Calu3 (cell line): ENCODE measurements at regions not wholly inside any gene's neighbourhood (a gene's known extent, or its start where the extent isn't known, plus 50 kb on each side); places are given as distances from the start of the nearest gene placed in this dataset.

Source experiments
- BruUV-seq: library from RNA; stranded (reverse); fragments of 400-500 nt; replicated peaks from 2 replicates; lab custom pipeline; 2021; lab: Mats Ljungman, UMichigan
- CTCF ChIA-PET: fragments of 300-600 bp; sonication (Branson Sonifier 250); formaldehyde crosslinking; loops from one replicate; lab custom pipeline; 2022; ENCODE audit warnings: antibody characterized with exemption; lab: Charles Lee
- DNase-seq: peaks from one replicate; pipeline ENCODE4 v3.0.0; 2022
- H3K27ac Mint-ChIP-seq: one replicate; pipeline ENCODE4 v1.8.0; 2022; ENCODE audit warnings: mixed read lengths; ENCODE audit not compliant: unreplicated experiment
- H3K27me3 Mint-ChIP-seq: one replicate; pipeline ENCODE4 v1.8.0; 2022; ENCODE audit warnings: mixed read lengths; ENCODE audit not compliant: unreplicated experiment
- H3K36me3 Mint-ChIP-seq: one replicate; pipeline ENCODE4 v1.8.0; 2022; ENCODE audit warnings: mild to moderate bottlenecking, moderate library complexity, mixed read lengths; ENCODE audit not compliant: insufficient read depth, unreplicated experiment
- H3K4me1 Mint-ChIP-seq: one replicate; pipeline ENCODE4 v1.8.0; 2022; ENCODE audit warnings: mild to moderate bottlenecking, low read depth, mixed read lengths; ENCODE audit not compliant: unreplicated experiment
- H3K4me3 Mint-ChIP-seq: one replicate; pipeline ENCODE4 v1.8.0; 2022; ENCODE audit warnings: mild to moderate bottlenecking, low read depth, moderate library complexity, mixed read lengths; ENCODE audit not compliant: unreplicated experiment
- H3K9me3 Mint-ChIP-seq: one replicate; pipeline ENCODE4 v1.8.0; 2022; ENCODE audit warnings: low read depth, mixed read lengths; ENCODE audit not compliant: unreplicated experiment
- intact Hi-C: fragments of 100-400 bp; cut with micrococcal nuclease; formaldehyde crosslinking; loops from one replicate; pipeline ENCODE4 v1.10.0; 2022; ENCODE audit not compliant: unreplicated experiment
- TF ChIP-seq, protein P1 (sequence below): fragments of 200-600 bp; IDR thresholded peaks from one replicate; pipeline ENCODE4 v1.8.0; 2022; ENCODE audit warnings: antibody characterized with exemption; ENCODE audit not compliant: unreplicated experiment

DNA sequence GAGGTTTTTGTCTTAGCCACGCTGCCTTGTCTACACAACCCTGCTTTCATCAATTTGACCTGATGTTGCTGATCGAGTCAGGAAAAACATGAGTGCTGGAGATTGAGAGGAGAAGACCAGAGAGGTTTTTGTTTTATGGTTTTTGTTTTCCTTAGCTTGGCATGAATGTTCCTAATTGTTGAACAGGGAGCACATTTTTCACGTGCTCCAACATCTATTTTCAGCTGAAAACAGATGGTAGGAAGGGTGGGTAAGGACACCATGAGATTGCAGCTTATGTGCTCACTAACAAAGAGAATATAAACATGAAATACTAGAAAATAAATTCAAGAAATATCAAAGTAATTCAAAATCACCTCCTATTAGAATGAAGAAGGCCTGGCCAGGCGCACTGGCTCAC, 79.9 kb upstream of the LMCD1 start:
- H3K4me1 Mint-ChIP-seq: no peaks in the 10 kb centered on the region
- BruUV-seq: no TSS peak
- CTCF ChIA-PET: no interaction called here
- H3K9me3 Mint-ChIP-seq: no peaks in the 10 kb centered on the region
- TF ChIP-seq, protein P1, sequence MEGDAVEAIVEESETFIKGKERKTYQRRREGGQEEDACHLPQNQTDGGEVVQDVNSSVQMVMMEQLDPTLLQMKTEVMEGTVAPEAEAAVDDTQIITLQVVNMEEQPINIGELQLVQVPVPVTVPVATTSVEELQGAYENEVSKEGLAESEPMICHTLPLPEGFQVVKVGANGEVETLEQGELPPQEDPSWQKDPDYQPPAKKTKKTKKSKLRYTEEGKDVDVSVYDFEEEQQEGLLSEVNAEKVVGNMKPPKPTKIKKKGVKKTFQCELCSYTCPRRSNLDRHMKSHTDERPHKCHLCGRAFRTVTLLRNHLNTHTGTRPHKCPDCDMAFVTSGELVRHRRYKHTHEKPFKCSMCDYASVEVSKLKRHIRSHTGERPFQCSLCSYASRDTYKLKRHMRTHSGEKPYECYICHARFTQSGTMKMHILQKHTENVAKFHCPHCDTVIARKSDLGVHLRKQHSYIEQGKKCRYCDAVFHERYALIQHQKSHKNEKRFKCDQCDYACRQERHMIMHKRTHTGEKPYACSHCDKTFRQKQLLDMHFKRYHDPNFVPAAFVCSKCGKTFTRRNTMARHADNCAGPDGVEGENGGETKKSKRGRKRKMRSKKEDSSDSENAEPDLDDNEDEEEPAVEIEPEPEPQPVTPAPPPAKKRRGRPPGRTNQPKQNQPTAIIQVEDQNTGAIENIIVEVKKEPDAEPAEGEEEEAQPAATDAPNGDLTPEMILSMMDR: no peak
- no peak for DNase-seq
- intact Hi-C loops: no loop called here
- H3K36me3 Mint-ChIP-seq: no peaks in the 10 kb centered on the region
- no peak overlapping the region for H3K27ac Mint-ChIP-seq
- H3K4me3 Mint-ChIP-seq: no peak overlapping the region
- H3K27me3 Mint-ChIP-seq: no peaks in the 10 kb centered on the region

DNA sequence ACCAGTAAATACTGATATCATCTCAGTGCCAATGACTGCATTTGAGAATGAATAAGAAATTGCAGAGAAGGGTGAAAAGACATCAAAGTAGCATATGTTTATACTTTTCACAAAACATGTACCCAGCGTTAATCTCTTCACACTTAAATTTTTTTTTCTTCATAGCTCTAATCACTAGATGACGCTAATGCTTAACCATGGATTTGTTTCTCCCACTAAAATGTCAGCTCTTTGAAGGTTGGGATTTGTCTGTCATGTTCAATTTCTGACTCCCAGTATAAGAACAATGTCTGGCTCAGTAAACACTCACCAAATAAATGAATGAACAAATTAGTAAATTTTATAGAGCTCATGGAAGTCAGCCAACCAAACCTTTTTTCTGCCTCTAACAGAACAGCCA, 78.3 kb upstream of the LMCD1 start:
- Mint-ChIP-seq H3K27me3 (no peaks in the 10 kb centered on the region), H3K4me1 (no peaks in the 10 kb centered on the region), H3K36me3 (no peaks in the 10 kb centered on the region), H3K9me3 (no peaks in the 10 kb centered on the region), H3K27ac (no peak overlapping the region), H3K4me3 (no peak overlapping the region)
- no peak for DNase-seq
- CTCF ChIA-PET: no interaction called here
- no TSS peak for BruUV-seq
- TF ChIP-seq, protein P1: no peak
- intact Hi-C loops: no loop called here

DNA sequence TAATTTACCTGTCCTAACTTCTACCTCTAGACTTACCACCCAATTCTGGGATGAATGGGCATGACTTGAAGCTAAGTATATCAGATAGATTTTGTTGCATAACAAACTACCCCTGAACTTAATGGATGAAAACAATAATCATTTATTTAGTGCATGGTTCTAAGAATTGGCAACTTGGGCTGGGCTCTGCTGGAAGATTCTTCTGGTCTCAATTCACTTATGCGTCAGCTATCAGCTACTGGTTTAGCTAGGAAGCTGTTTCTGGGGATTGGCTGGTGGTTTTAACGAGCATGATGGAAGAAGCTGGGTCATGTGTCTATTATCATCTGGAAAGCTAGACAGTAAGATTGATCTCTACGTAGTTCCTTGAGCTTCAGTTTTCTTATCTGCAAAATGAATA, 77.3 kb upstream of the LMCD1 start:
- Mint-ChIP-seq H3K36me3 (no peaks in the 10 kb centered on the region), H3K4me3 (no peak overlapping the region), H3K27ac (no peak overlapping the region), H3K4me1 (no peaks in the 10 kb centered on the region), H3K27me3 (no peaks in the 10 kb centered on the region), H3K9me3 (no peaks in the 10 kb centered on the region)
- no TSS peak for BruUV-seq
- DNase-seq: no peak
- intact Hi-C loops: no loop called here
- TF ChIP-seq, protein P1: no peak
- CTCF ChIA-PET: interaction anchor here (0.6 kb wide), 1 partner anchor 787 kb away, joined by 5 read pairs; no protein-coding TSS in a partner anchor

DNA sequence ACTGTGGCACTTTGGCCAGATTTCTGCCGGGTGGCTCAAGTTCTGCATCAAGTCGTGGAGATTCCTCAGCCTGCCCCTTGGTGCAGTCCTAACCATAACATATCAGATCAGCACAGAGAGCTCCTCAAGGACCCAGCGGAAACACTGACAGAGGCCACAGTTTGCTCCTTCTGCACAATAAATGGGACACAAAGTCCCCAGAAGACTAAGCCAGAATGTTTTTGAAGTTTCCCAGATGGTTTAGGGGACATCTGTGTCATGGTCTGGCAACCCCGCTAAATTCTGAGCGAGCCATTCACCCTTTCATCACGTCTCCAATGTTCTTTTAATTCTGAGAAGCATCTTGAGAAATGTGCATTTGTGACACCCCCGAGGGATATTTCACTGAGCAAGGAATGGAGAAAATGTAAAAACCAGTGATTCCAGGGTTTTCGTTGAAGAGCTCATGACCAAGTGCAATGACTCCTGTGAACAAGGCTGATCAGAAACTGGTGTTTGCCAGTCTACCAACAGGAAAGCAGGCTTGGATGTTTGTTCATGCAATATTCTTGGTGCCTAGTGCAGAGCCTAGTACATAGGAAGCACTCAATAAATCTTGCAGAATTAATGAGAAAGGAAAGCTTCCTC, 64.8 kb upstream of the LMCD1 start:
- TF ChIP-seq, protein P1: no peak
- no peaks in the 10 kb centered on the region for H3K9me3 Mint-ChIP-seq
- BruUV-seq: no TSS peak
- no peak overlapping the region for H3K27ac Mint-ChIP-seq
- peaks cover 6% of the 10 kb centered on the region for H3K4me1 Mint-ChIP-seq
- DNase-seq: no peak
- CTCF ChIA-PET: no interaction called here
- intact Hi-C loops: no loop called here
- no peak overlapping the region for H3K4me3 Mint-ChIP-seq
- no peaks in the 10 kb centered on the region for H3K27me3 Mint-ChIP-seq
- H3K36me3 Mint-ChIP-seq: peaks cover 4% of the 10 kb centered on the region
